ENCODE measurements at regions not wholly inside any gene's neighbourhood (a gene's known extent, or its start where the extent isn't known, plus 50 kb on each side); places are given as distances from the start of the nearest gene placed in this dataset.

DNA sequence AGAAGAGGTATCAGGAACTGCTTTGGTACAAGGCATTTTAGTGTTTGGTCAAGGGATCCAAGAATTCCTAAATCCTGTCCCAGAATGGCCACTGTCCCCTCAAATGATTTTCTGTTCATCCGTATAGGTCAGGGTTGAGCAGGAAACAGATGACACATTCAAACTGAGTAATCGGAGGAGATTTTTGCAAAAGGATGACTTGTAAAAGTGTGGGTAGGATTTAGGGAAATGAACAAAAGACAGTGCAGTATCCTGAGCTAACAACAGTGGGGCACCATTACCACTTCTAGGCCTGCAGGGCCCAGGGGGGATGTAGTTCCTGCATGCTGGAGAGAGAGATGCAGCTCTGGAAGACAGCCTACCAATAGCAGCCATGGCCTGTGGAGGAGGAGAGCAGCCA is 290.1 kb downstream of the ZSWIM6 start:
- no peak for DNase-seq (ENCODE audit: low spot score)

DNA sequence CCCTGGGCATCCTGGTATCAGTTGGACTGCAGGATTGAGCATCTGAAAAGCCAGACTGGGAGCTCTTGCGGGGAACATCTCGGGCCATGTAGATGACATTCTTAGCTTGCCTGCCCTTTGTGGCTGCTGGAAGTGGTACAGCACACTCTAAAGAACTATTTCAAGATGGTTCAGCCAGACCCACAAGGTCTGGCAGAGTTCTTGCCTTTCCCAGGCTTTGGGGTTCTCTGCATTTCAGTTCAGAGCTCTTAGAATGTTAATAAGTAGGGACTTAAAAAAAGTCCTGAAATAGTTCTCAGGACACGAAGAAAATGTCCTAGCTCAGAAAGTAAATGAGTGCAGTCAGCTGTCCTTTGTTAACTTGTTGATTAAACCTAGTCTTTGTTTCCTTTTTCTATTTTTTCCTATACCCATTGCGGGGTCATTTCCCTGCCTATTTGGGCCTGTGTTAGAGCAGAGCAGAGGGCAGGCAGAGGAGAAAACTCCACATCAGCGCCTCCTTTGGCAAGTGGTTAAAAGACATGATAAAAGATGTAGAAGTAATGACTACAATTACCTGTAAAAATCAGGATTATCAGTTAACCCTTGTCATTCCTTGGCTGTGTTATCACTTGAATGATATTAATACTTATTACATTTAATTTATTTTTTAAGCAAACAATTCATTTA is 291.5 kb downstream of the ZSWIM6 start:
- no peak for DNase-seq (ENCODE audit: low spot score)

- DNase-seq (ENCODE audit: low spot score): no peak
Measured at GRCh38 chr5:61624553-61625136, 292.6 kb downstream of the ZSWIM6 start.

DNA sequence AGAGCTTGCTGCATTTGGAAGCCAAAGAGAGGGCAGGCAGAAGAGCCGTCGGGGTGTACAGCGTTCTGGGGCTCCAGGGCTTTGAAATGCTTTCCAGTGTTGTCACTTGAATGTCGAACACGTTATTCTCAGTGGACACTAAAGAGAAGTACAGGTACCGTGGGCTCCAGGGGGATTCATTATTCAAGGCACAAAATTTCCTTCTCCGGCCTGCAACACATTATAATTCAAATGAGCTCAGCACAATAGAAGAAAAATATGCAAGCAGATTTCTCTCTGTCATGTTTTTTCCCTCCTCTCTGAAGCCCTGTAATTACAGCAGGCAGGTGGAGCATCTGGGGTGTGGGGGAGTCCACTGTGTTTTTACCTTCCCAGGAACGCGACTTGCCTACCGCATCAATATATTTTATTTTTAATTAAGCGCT is 293.1 kb downstream of the ZSWIM6 start:
- DNase-seq (ENCODE audit: low spot score): no peak

DNA sequence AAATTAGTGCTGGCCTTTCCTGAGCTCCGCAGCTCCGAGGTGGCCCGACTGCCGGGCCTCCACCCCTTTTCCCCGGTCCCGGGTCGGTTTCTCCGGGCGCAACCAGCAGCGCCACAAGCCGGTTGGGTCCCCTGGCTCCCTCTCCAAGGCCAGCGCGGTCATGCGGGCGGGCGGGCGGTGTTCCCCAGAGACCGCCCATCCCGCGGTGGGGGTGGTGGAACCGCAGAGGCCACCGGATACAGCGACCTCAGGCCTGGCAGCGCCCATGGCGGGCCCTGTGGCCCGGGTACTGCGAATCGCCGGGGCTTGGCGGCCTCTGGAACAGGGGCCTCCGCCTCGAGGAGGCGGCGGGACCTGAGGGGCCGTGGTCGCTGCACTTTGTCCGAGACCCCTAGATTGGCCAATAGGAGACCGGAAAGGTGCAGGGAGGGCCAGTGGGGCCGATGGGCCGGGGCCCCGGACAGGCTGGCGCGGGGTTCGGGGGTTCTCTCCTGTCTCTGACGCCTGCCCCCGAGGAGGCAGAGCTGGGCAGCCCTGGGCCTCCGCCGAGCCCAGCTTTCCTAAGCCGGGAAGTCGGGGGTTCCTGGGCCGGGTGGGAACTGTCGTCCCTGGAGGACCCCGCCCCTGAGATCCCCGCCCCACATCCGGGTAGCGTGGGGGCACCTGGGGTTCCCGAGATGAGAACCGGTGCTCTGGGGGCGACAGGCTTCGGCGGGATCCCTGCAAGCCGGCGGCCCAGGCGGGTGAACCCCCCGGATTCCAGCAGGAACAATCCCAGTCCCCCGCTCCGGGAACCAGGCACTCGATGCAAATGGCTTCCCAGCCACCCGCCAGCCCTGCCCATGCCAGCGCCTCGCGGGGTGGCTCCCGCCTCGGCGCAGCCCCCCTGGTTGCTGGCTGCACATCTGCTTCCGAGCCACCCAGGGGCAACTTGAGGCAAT is 293.9 kb downstream of the ZSWIM6 start:
- peak; percentile 88 for DNase-seq (ENCODE audit: low spot score)

DNA sequence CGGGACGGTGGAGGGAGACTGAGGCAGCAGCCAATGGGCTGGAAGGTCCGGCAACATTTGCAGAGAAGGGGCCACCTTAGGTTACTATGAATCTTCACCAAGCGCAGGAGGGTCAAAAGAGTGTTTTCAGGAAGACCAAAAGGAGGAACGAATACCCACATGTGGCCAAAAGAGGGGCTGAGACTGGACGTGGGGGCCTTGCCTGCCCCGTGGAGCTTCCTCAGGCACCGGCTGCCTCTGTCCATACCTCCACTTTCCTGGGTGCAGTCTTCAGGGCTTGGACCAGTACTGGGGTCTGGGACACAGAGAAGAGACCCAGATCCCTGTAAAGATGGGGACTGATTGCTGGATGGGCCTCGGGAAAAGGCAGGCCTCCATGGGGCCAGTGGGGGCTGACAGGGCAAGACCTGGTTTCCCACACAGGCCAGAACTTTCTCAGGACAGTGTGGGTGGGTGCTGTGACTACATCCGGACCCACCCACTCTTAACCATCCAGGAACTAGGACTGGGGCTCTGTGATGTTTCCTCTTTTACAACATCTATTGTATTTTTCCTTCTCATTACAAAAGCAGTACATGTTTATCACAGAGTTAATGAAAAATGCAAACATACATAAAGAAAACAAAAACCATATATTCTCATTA is 294.7 kb downstream of the ZSWIM6 start:
- no peak for DNase-seq (ENCODE audit: low spot score)

GRCh38 chr5:61627531-61627930 is 295.5 kb downstream of the ZSWIM6 start:
- DNase-seq (ENCODE audit: low spot score): no peak

- no peak for DNase-seq (ENCODE audit: low spot score)
Measured at GRCh38 chr5:61630908-61631307, 298.9 kb downstream of the ZSWIM6 start.

GRCh38 chr5:61631438-61631941 is 299.4 kb downstream of the ZSWIM6 start:
- peak; percentile 94 for DNase-seq (ENCODE audit: low spot score)

GRCh38 chr5:61632064-61632463 is 300.0 kb downstream of the ZSWIM6 start:
- DNase-seq (ENCODE audit: low spot score): no peak

DNA sequence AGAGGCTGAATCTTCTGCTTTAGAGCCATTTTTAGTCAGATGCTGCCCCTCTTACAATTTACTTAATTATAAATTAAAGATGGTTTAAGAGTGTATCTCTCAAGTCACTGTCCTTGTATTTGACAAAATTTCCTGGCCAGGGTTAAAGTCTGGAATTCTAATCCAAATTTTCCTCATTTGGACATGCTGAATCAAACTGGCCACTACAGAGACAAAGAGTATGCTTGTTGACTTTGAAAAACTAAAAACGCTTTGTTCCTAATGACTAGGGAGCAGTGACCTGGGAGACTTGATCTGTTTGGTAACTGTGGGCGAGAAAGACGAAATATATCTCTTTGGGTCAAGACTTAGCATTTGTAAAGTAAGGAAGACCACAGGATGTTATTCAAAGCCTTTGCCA is 303.2 kb downstream of the ZSWIM6 start:
- DNase-seq (ENCODE audit: low spot score): no peak

DNA sequence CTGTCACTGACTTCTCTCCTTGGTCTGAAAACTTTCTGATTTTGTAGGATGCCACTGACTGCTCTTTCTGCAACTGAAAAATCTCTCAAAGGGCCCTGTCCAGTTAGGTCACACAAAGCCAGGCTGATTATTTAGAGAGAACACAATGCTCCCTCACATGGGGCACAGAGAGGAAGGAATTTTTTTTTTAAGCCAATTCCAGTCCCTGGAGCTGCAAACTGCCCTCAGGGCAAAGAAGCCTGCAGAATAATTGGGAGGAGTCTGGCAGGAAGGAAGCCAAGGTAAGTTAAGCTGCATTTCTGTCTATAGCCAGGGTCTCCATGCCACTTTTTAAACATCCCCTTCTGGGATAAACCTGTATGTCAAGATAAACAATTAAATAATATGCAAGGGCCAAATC is 305.5 kb downstream of the ZSWIM6 start:
- peak; percentile 84 for DNase-seq (ENCODE audit: low spot score)

- peak; percentile 80 for DNase-seq (ENCODE audit: low spot score)
Measured at GRCh38 chr5:61638476-61638875, 306.4 kb downstream of the ZSWIM6 start.

GRCh38 chr5:61640179-61641021 is 308.3 kb downstream of the ZSWIM6 start:
- DNase-seq (ENCODE audit: low spot score): no peak

GRCh38 chr5:61641748-61642565 is 309.9 kb downstream of the ZSWIM6 start:
- DNase-seq (ENCODE audit: low spot score): no peak

GRCh38 chr5:61647672-61648071 is 315.6 kb downstream of the ZSWIM6 start:
- DNase-seq (ENCODE audit: low spot score): no peak

- peak; percentile 69 for DNase-seq (ENCODE audit: low spot score)
Measured at GRCh38 chr5:61649231-61649630, 317.2 kb downstream of the ZSWIM6 start.

DNA sequence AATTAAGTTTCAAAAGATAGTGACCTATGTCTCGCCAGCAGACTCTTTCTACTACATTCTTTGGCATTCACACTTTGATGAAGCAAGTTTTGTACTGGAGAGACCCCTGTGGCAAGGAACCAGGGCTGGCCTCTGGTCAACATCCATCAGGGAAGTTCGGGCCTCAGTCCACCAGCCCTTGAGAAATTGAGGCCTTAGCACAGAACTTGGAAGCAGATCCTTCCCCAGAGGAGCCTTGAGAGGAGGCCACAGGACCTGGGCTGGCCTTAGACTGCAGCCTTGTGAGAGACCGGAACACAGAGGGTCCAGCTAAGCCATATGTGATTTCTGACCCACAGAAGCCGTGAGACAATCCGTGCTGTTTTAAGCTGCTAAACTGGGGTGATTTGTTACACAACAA is 317.9 kb downstream of the ZSWIM6 start:
- no peak for DNase-seq (ENCODE audit: low spot score)

DNA sequence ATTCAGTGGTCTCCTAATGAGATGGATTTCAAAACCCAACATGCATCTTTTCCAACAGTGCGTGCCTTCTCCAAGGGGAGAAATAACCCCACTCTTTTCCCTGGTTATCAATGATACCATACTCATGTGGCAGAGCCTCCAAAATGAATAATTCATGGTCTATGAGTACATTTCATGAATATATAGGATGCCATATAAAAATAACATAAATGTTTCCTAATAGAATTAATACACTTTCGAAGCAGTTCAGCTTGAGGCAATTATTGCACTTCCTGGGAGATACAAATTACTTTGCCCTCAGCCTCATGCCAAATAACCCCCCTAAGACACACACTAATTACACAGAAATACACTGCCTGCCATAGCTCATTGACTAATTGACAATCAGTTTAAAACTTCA is 318.6 kb downstream of the ZSWIM6 start:
- no peak for DNase-seq (ENCODE audit: low spot score)

DNA sequence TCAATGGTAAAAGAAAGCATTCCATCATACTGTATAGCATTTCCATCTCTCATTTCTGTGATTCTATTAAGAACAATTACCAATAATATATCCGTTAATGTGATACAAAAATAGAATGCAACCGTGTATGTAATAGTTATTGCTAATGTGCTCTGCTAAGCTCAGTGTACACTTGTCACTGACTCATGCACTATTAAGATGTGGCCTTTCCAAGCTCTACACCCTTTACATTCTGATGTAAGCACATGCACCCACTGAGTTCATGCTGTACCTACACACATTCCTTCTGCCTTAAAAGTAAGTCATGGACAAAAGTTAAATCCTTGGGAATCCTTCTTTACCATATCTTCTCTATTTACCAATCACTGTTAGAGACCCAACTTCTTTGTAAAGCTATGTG is 319.1 kb downstream of the ZSWIM6 start:
- no peak for DNase-seq (ENCODE audit: low spot score)

All from putamen (tissue), 1 donor.